ENCODE measurements at regions not wholly inside any gene's neighbourhood (a gene's known extent, or its start where the extent isn't known, plus 50 kb on each side); places are given as distances from the start of the nearest gene placed in this dataset.
"Not testable (repeated sequence)": the region's sequence is repeated elsewhere in the genome, so short reads cannot be mapped to it uniquely, and the experiment has no call there.

DNA sequence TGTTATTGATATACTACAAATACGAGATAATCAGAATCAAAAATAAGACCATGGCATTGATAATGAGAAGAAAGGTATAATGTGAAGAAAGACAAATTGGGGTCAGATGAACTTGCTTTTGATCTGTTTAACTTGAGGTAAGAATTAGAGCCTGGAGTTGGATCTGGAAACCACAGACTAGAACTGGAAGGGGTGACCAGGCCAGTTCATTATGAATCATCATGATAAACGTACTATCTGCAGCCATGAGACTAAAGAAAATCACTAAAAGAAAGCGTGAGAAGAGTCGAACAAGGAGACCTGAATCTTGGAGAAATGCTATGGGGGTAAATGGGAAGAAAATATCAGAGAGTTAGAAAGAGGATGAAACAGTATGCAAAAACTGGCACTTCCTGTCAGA, 967.5 kb downstream of the NR2F1-AS1 start:
- Mint-ChIP-seq H3K36me3 (ENCODE audit: low read depth) (no peaks in the 10 kb centered on the region), H3K4me1 (ENCODE audit: low read depth) (no peaks in the 10 kb centered on the region), H3K9me3 (peaks cover 4% of the 10 kb centered on the region), H3K4me3 (no peak overlapping the region), H3K27ac (no peak overlapping the region), H3K27me3 (no peaks in the 10 kb centered on the region)
- TF ChIP-seq, protein P1, sequence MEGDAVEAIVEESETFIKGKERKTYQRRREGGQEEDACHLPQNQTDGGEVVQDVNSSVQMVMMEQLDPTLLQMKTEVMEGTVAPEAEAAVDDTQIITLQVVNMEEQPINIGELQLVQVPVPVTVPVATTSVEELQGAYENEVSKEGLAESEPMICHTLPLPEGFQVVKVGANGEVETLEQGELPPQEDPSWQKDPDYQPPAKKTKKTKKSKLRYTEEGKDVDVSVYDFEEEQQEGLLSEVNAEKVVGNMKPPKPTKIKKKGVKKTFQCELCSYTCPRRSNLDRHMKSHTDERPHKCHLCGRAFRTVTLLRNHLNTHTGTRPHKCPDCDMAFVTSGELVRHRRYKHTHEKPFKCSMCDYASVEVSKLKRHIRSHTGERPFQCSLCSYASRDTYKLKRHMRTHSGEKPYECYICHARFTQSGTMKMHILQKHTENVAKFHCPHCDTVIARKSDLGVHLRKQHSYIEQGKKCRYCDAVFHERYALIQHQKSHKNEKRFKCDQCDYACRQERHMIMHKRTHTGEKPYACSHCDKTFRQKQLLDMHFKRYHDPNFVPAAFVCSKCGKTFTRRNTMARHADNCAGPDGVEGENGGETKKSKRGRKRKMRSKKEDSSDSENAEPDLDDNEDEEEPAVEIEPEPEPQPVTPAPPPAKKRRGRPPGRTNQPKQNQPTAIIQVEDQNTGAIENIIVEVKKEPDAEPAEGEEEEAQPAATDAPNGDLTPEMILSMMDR (IDR thresholded peaks at IDR 0.05) = no peak
- POLR2A ChIA-PET = no interaction called here
- CTCF ChIA-PET = no interaction called here
- DNase-seq (no peak), ATAC-seq (no peak)
- intact Hi-C loops (cut with micrococcal nuclease) = no loop called here

DNA sequence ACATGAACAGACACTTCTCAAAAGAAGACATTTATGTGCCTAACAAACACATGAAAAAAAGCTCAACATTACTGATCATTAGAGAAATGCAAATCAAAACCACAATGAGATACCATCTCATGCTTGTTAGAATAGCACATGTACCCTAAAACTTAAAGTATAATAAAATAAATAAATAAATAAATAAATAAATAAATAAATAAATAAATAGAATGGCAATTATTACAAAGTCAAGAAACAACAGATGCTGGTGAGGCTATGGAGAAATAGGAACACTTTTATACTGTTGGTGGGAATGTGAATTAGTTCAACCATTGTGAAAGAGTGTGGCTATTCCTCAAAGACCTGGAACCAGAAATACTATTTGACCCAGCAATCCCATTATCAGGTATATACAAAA, 970.6 kb downstream of the NR2F1-AS1 start:
- H3K27me3 Mint-ChIP-seq; H3K9me3 Mint-ChIP-seq; CTCF ChIA-PET; H3K4me3 Mint-ChIP-seq; DNase-seq; ATAC-seq; H3K27ac Mint-ChIP-seq; intact Hi-C loops (cut with micrococcal nuclease); H3K4me1 Mint-ChIP-seq (ENCODE audit: low read depth); H3K36me3 Mint-ChIP-seq (ENCODE audit: low read depth); POLR2A ChIA-PET: not testable (repeated sequence)

DNA sequence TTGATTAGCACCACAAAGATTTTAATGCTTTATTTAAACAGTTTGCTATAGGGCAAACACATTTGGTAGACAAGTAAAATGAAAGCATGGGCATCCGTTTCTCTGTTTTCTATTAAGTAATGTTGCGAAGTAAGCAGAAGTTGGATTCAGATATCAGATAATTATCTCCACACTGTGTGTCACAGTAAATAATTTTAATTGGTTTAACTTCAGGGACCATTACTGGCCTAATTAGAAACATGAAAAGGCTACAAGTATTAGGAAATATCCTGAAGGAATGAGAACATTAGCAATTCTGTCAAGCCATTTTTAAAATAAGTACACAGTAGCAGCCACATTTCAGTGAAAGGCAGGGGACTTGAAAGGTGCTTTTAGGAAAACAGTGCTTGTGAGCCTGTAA, 975.4 kb downstream of the NR2F1-AS1 start:
- Mint-ChIP-seq H3K4me3 (no peak overlapping the region), H3K27ac (no peak overlapping the region), H3K9me3 (peaks cover 3% of the 10 kb centered on the region), H3K4me1 (ENCODE audit: low read depth) (no peaks in the 10 kb centered on the region), H3K27me3 (no peaks in the 10 kb centered on the region), H3K36me3 (ENCODE audit: low read depth) (no peaks in the 10 kb centered on the region)
- POLR2A ChIA-PET = no interaction called here
- TF ChIP-seq, protein P1 (IDR thresholded peaks at IDR 0.05) = no peak
- ATAC-seq (no peak), DNase-seq (no peak)
- CTCF ChIA-PET = no interaction called here
- intact Hi-C loops (cut with micrococcal nuclease) = no loop called here

DNA sequence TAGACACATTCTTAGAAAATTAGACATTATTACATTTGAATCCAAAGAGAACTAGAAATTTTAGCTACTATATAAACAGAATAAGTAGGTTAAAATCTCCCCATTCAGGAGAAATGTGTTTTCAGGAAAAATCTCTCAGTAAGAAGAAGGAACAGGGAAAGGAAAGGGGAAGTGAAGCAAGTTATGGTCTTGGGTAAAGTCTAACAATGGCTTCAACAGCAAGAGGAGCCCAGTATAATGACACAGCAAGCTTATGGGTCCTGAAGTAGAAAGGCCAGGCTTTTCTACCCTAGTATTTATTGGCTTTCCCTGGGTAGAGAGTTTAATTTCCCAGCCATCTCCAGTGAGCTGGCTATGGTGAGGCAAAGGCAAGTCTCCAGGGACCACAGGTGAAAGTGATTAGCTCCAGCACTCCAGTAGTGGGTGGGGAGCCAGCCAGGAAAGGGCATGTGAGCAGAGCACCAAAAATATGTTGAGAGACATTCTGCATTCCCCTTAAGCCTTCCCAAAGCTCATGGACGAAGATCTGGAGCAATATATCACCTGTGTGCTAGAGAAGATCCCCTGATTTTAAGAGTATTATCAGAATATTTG, 981.7 kb downstream of the NR2F1-AS1 start:
- TF ChIP-seq, protein P1 (IDR thresholded peaks at IDR 0.05) = no peak
- ATAC-seq (no peak), DNase-seq (no peak)
- Mint-ChIP-seq H3K36me3 (ENCODE audit: low read depth) (no peaks in the 10 kb centered on the region), H3K27me3 (no peaks in the 10 kb centered on the region), H3K4me3 (no peak overlapping the region), H3K9me3 (peaks cover 3% of the 10 kb centered on the region), H3K27ac (no peak overlapping the region), H3K4me1 (ENCODE audit: low read depth) (no peaks in the 10 kb centered on the region)
- intact Hi-C loops (cut with micrococcal nuclease) = no loop called here
- ChIA-PET CTCF (no interaction called here), POLR2A (no interaction called here)

DNA sequence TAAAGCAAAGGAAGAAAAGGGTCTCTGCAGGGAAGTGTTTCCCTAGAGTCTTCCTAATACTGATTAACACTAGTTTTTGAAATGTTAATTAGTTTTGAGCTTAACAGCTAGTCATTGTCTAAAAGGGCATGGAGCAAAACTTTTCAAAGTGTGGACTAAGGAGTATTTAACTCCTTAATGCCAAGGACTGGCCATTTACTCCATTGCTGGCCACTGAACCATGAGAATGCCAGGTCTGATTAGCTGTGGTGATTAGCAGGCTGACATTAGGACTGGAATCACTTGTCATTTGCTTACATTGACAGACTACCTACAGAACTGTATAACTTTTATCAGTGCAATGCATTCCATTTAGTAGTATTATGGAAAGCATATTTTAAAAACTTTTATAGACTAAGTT, 987.0 kb downstream of the NR2F1-AS1 start:
- DNase-seq (no peak), ATAC-seq (no peak)
- TF ChIP-seq, protein P1 (IDR thresholded peaks at IDR 0.05) = no peak
- CTCF ChIA-PET = no interaction called here
- Mint-ChIP-seq H3K27ac (no peak overlapping the region), H3K4me1 (ENCODE audit: low read depth) (no peaks in the 10 kb centered on the region), H3K36me3 (ENCODE audit: low read depth) (no peaks in the 10 kb centered on the region), H3K9me3 (no peaks in the 10 kb centered on the region), H3K4me3 (no peak overlapping the region), H3K27me3 (no peaks in the 10 kb centered on the region)
- intact Hi-C loops (cut with micrococcal nuclease) = no loop called here
- POLR2A ChIA-PET = no interaction called here

DNA sequence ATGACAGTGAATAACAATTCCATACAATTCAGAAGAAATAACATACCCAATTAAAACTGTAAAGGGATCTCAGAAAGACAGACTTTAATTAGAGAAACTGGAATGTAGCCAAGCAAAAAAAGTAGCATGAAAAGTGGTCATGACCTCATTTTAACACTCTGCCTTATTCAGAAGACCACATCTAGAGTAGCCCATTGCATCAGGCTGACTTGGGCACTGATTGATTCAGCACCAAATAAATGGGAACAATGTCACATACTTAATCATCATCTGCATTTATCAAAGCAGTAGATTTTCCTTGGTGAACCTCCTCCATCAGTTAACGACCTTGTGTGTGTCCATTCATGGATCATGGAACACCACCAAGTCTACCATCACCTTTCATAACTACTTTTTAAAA, 992.1 kb downstream of the NR2F1-AS1 start:
- no peak for DNase-seq
- no peaks in the 10 kb centered on the region for H3K4me1 Mint-ChIP-seq (ENCODE audit: low read depth)
- POLR2A ChIA-PET = no interaction called here

More for the DNA sequence above, 992.1 kb downstream of the NR2F1-AS1 start:
- no peak for ATAC-seq
- TF ChIP-seq, protein P1 (IDR thresholded peaks at IDR 0.05) = no peak
- Mint-ChIP-seq H3K36me3 (ENCODE audit: low read depth) (no peaks in the 10 kb centered on the region), H3K4me3 (no peak overlapping the region), H3K27ac (no peak overlapping the region), H3K27me3 (no peaks in the 10 kb centered on the region), H3K9me3 (peaks cover 2% of the 10 kb centered on the region)
- intact Hi-C loops (cut with micrococcal nuclease) = no loop called here
- CTCF ChIA-PET = no interaction called here

Measured in activated CD8-positive, alpha-beta T cell treated with anti-CD3 and anti-CD28 coated beads for 36 hours (primary cell).